ENCODE measurements at regions not wholly inside any gene's neighbourhood (a gene's known extent, or its start where the extent isn't known, plus 50 kb on each side); places are given as distances from the start of the nearest gene placed in this dataset.

- no peak for DNase-seq (ENCODE audit: extremely low spot score)
- POLR2A ChIA-PET: no interaction called here
- no peak for TF ChIP-seq CTCF (IDR thresholded peaks at IDR 0.05; ENCODE audit: control extremely low read depth, extremely low read depth, low read depth, missing control alignments)
- CTCF ChIA-PET: interaction anchor here (1.1 kb wide), 1 partner anchor 14 kb away, joined by 3 read pairs; no protein-coding TSS in a partner anchor
These were observed 150.6 kb upstream of the RAB12 start for GRCh38 chr18:8458546-8459215.

DNA sequence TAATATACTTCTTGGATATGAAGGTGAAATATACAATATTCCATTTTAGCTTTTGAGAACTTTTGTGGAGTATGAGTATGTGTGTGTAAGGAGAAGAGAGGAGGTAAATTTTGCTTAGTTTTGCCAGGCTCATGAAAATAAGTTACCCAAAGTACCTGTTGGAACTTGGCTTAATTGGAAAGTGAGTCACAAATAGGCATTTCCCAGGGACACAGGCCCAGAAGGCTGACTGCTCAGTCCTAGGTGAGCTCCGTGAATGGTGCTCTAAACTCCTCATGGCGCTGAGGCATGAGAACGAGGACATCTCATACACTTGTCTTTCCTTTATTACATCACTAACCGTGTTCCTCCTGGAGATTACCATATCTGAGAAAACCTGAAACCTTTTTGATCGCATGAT is 148.5 kb upstream of the RAB12 start:
- no peak for TF ChIP-seq CTCF (IDR thresholded peaks at IDR 0.05; ENCODE audit: control extremely low read depth, extremely low read depth, low read depth, missing control alignments)
- DNase-seq (ENCODE audit: extremely low spot score): no peak
- ChIA-PET POLR2A (no interaction called here), CTCF (interaction anchor here (1.9 kb wide), 1 partner anchor 18 kb away, joined by 8 read pairs; no protein-coding TSS in a partner anchor)

DNA sequence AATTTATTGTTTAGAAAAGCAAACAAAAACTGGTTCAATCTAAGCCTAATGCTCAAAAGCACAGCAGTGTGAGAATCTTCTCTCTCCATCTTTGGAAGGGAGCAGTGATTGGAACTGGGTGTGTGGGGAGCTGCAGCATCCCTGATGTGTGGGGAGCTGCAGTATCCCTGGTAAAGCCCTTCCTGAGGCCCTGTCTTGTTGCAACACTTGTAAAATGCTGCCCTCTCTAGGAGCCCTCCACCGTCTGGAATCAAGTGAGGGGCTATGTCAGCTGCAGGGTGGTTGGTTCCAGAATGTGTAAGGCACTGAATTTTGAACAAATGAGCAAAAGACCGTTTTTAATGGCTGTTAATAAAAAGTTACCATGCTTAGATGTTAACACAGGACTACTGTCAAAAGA is 147.7 kb upstream of the RAB12 start:
- DNase-seq (ENCODE audit: extremely low spot score): no peak
- no peak for TF ChIP-seq CTCF (IDR thresholded peaks at IDR 0.05; ENCODE audit: control extremely low read depth, extremely low read depth, low read depth, missing control alignments)
- POLR2A ChIA-PET: no interaction called here
- CTCF ChIA-PET: interaction anchor here (1.9 kb wide), 1 partner anchor 17 kb away, joined by 8 read pairs; no protein-coding TSS in a partner anchor

DNA sequence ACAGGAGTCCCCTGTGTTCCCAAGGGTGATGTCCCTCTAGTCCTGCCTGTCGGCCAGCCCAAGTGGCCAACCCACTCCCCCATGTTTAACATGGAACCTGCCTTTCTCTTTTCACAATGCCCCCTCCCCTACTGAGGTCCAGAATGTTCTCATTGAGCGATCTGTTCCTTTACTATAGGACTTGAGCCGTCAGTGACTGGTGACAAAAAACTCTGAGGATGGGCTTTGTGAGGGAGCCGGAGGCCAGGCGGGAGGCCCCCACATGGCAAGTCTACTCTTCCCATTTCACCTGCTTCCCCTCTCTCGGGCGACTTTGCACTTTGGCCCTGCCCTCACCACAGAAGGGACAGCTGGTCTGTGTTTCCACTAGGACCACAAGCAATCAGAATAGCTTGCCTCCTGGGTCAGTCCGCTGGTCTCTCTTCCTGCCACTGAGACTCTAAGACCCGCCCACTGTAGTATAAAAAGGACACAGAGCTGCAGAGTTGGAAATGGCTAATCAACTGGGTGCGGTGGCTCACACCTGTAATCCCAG is 146.5 kb upstream of the RAB12 start:
- no peak for TF ChIP-seq CTCF (IDR thresholded peaks at IDR 0.05; ENCODE audit: control extremely low read depth, extremely low read depth, low read depth, missing control alignments)
- ChIA-PET POLR2A (no interaction called here), CTCF (interaction anchor here (0.7 kb wide), 1 partner anchor 10 kb away, joined by 3 read pairs; no protein-coding TSS in a partner anchor)
- DNase-seq (ENCODE audit: extremely low spot score): no peak

GRCh38 chr18:8463791-8464190 is 145.4 kb upstream of the RAB12 start:
- no peak for DNase-seq (ENCODE audit: extremely low spot score)
- ChIA-PET CTCF (interaction anchor here (0.7 to 7.7 kb wide), 2 partner anchors 11 to 16 kb away, joined by 3 to 50 read pairs; no protein-coding TSS in a partner anchor), POLR2A (no interaction called here)
- TF ChIP-seq CTCF (IDR thresholded peaks at IDR 0.05; ENCODE audit: control extremely low read depth, extremely low read depth, low read depth, missing control alignments): no peak

- DNase-seq (ENCODE audit: extremely low spot score): no peak
- CTCF ChIA-PET: interaction anchor here (7.7 kb wide), 1 partner anchor 12 kb away, joined by 50 read pairs; no protein-coding TSS in a partner anchor
- POLR2A ChIA-PET: no interaction called here
These were observed 141.0 kb upstream of the RAB12 start for GRCh38 chr18:8468191-8468590.

More at GRCh38 chr18:8468191-8468590, 141.0 kb upstream of the RAB12 start:
- no peak for TF ChIP-seq CTCF (IDR thresholded peaks at IDR 0.05; ENCODE audit: control extremely low read depth, extremely low read depth, low read depth, missing control alignments)

Data from GM10248 (cell line).